Panc1 (cell line): ENCODE measurements at regions not wholly inside any gene's neighbourhood (a gene's known extent, or its start where the extent isn't known, plus 50 kb on each side); places are given as distances from the start of the nearest gene placed in this dataset.

Source experiments
- ATAC-seq: fragments of 200-7000 bp; cut with Tn5 transposase; 2 replicates; pipeline ENCODE4 v1.9.1; 2020; ENCODE audit warnings: mild to moderate bottlenecking, moderate library complexity
- BruUV-seq: library from RNA; stranded (reverse); fragments of 400-500 nt; replicated peaks from 2 replicates; lab custom pipeline; 2021; lab: Mats Ljungman, UMichigan
- CTCF ChIA-PET: fragments of 300-600 bp; sonication (Branson Sonifier 250); formaldehyde crosslinking; loops from one replicate; lab custom pipeline; 2022; ENCODE audit warnings: antibody characterized with exemption; lab: Charles Lee
- POLR2A ChIA-PET: fragments of 300-600 bp; sonication (Branson Sonifier 250); formaldehyde crosslinking; loops from one replicate; lab custom pipeline; 2022; ENCODE audit warnings: antibody characterized with exemption; lab: Charles Lee
- DNase-seq: peaks from one replicate; pipeline ENCODE4 v3.0.0-alpha.2; 2010; ENCODE audit warnings: low read depth, low spot score
- H3K27ac ChIP-seq: 2 replicates; pipeline ENCODE4 v1.5.1; 2011; ENCODE audit warnings: mild to moderate bottlenecking, low read length, inconsistent platforms
- H3K27me3 ChIP-seq: fragments of 200-500 bp; sonication (Bioruptor generic); 2 replicates; pipeline ENCODE4 v1.6.0; 2014; ENCODE audit warnings: low read length, inconsistent platforms; ENCODE audit not compliant: control insufficient read depth, insufficient read depth
- H3K36me3 ChIP-seq: fragments of 200-500 bp; sonication (Bioruptor generic); 2 replicates; pipeline ENCODE4 v1.5.1; 2014; ENCODE audit warnings: inconsistent platforms, mild to moderate bottlenecking, low read length, moderate library complexity; ENCODE audit not compliant: control insufficient read depth, insufficient read depth
- H3K4me1 ChIP-seq: 2 replicates; pipeline ENCODE4 v1.5.1; 2011; ENCODE audit warnings: inconsistent platforms, mild to moderate bottlenecking, low read length, moderate library complexity; ENCODE audit not compliant: control insufficient read depth, insufficient read depth
- H3K4me3 ChIP-seq, 2 experiments: 2 replicates each; pipeline ENCODE4 v1.5.1; 2011 to 2012; ENCODE audit warnings: low read depth in 2 of 2, low read length in 2 of 2, mild to moderate bottlenecking in 2 of 2, inconsistent platforms in 1 of 2, moderate library complexity in 1 of 2
- H3K9me3 ChIP-seq: fragments of 200-500 bp; sonication (Bioruptor generic); 2 replicates; pipeline ENCODE4 v1.5.1; 2014; ENCODE audit warnings: low read depth, mild to moderate bottlenecking, inconsistent platforms, low read length, moderate library complexity; ENCODE audit not compliant: control insufficient read depth, insufficient read depth
- POLR2AphosphoS5 ChIP-seq: IDR thresholded peaks from 2 replicates; pipeline ENCODE4 v1.6.1; 2012; ENCODE audit warnings: mild to moderate bottlenecking, low read depth, low read length, moderate library complexity
- REST ChIP-seq, 2 experiments: IDR thresholded peaks; 2 replicates each; pipeline ENCODE4 v1.6.1; 2011 to 2012; ENCODE audit warnings: low read depth in 2 of 2, control low read depth in 1 of 2, low read length in 1 of 2, mild to moderate bottlenecking in 1 of 2, moderate library complexity in 1 of 2; ENCODE audit not compliant: insufficient read depth in 1 of 2
- SIN3A ChIP-seq: IDR thresholded peaks from 2 replicates; pipeline ENCODE4 v1.6.1; 2012; ENCODE audit warnings: low read depth, mild to moderate bottlenecking, low read length, moderate library complexity, borderline replicate concordance; ENCODE audit not compliant: insufficient read depth
- TCF7L2 ChIP-seq: IDR thresholded peaks from 2 replicates; pipeline ENCODE4 v1.6.1; 2011; ENCODE audit warnings: mild to moderate bottlenecking, low read depth, low read length, inconsistent platforms
- in situ Hi-C: cut with HindIII; loops from 2 replicates; pipeline ENCODE4 v1.10.0; 2016; ENCODE audit warnings: low sequenced_read_pairs, low pct_unique_long_range_greater_than_20kb
- intact Hi-C: fragments of 100-400 bp; cut with micrococcal nuclease; formaldehyde crosslinking; loops from one replicate; pipeline ENCODE4 v1.10.0; 2022; ENCODE audit not compliant: unreplicated experiment
- TF ChIP-seq, protein P1 (sequence below): fragments of 450-650 bp; IDR thresholded peaks from 2 replicates; pipeline ENCODE4 v1.5.1; 2017; ENCODE audit warnings: mild to moderate bottlenecking

- ATAC-seq (no peak), DNase-seq (no peak)
- Histone ChIP-seq H3K27me3 (no peaks in the 10 kb centered on the region), H3K36me3 (no peaks in the 10 kb centered on the region), H3K4me1 (no peaks in the 10 kb centered on the region), H3K27ac (no peak overlapping the region), H3K4me3 (no peak overlapping the region), H3K9me3 (no peaks in the 10 kb centered on the region)
- in situ Hi-C loops = no loop called here
- POLR2A ChIA-PET = no interaction called here
- CTCF ChIA-PET = no interaction called here
- BruUV-seq = no TSS peak
- TF ChIP-seq, protein P1, sequence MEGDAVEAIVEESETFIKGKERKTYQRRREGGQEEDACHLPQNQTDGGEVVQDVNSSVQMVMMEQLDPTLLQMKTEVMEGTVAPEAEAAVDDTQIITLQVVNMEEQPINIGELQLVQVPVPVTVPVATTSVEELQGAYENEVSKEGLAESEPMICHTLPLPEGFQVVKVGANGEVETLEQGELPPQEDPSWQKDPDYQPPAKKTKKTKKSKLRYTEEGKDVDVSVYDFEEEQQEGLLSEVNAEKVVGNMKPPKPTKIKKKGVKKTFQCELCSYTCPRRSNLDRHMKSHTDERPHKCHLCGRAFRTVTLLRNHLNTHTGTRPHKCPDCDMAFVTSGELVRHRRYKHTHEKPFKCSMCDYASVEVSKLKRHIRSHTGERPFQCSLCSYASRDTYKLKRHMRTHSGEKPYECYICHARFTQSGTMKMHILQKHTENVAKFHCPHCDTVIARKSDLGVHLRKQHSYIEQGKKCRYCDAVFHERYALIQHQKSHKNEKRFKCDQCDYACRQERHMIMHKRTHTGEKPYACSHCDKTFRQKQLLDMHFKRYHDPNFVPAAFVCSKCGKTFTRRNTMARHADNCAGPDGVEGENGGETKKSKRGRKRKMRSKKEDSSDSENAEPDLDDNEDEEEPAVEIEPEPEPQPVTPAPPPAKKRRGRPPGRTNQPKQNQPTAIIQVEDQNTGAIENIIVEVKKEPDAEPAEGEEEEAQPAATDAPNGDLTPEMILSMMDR = no peak
- TF ChIP-seq REST (IDR thresholded peaks at IDR 0.05; ENCODE audit: insufficient read depth in 1 of 2, low read depth in 2 of 2, low read length in 1 of 2) (no peak), TCF7L2 (no peak), POLR2AphosphoS5 (no peak), SIN3A (no peak)
- intact Hi-C loops = no loop called here
These were observed 471.0 kb downstream of the KDM4C start for GRCh38 chr9:7228726-7229125.

DNA sequence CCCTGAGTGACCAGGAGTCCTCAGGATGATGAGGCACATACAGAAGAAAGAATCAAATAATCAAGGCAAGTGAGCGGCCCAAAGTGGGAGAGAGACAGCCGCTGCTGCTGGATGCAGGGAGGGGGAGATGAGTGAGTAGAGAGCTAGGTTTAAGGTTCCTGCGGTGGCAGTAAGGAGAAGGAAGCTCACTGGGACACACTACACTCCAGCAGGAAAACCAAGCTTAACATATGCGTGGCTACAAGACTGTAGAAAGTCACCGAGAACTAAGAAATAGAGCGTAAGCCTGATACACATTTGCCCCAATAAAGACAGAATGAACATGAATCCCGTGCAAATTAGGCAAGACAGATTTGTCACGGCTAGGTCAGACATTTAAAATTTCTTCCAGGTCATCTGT, 470.2 kb downstream of the KDM4C start:
- ATAC-seq = no peak

More for the DNA sequence above, 470.2 kb downstream of the KDM4C start:
- Histone ChIP-seq H3K4me3 (no peak overlapping the region), H3K27ac (no peak overlapping the region), H3K36me3 (no peaks in the 10 kb centered on the region), H3K9me3 (no peaks in the 10 kb centered on the region), H3K27me3 (no peaks in the 10 kb centered on the region), H3K4me1 (no peaks in the 10 kb centered on the region)
- ChIA-PET POLR2A (no interaction called here), CTCF (no interaction called here)
- intact Hi-C loops (no loop called here), in situ Hi-C loops (no loop called here)
- BruUV-seq = no TSS peak
- TF ChIP-seq TCF7L2 (no peak), POLR2AphosphoS5 (no peak), REST (IDR thresholded peaks at IDR 0.05; ENCODE audit: insufficient read depth in 1 of 2, low read depth in 2 of 2, low read length in 1 of 2) (no peak)
- TF ChIP-seq, protein P1 = no peak
- DNase-seq = no peak
